GM12878 (cell line): ENCODE measurements at regions not wholly inside any gene's neighbourhood (a gene's known extent, or its start where the extent isn't known, plus 50 kb on each side); places are given as distances from the start of the nearest gene placed in this dataset.

Experiments
- ATAC-seq: fragments of 200-7000 bp; cut with Tn5 transposase; 3 replicates; pipeline ENCODE4 v1.9.1; 2020; ENCODE audit warnings: mild to moderate bottlenecking, moderate library complexity
- BruUV-seq: library from RNA; stranded (reverse); fragments of 400-500 nt; replicated peaks from 2 replicates; lab custom pipeline; 2021; lab: Mats Ljungman, UMichigan
- CTCF ChIA-PET: fragments of 300-600 bp; sonication (Branson Sonifier 250); formaldehyde crosslinking; extraction: SDS; loops from one replicate; lab custom pipeline; 2021; ENCODE audit warnings: inconsistent platforms; lab: Yijun Ruan, JAX
- POLR2A ChIA-PET: fragments of 350-600 bp; formaldehyde crosslinking; extraction: SDS; loops from one replicate; lab custom pipeline; 2021; ENCODE audit warnings: inconsistent platforms; lab: Charles Lee
- RAD21 ChIA-PET: fragments of 300-600 bp; sonication (Branson Sonifier 250); formaldehyde crosslinking; loops from one replicate; lab custom pipeline; 2023; ENCODE audit warnings: antibody characterized with exemption; ENCODE audit not compliant: unreplicated experiment; lab: Charles Lee
- SMC1A ChIA-PET: fragments of 300-600 bp; sonication (Branson Sonifier 250); formaldehyde crosslinking; loops from one replicate; lab custom pipeline; 2023; ENCODE audit not compliant: unreplicated experiment, uncharacterized antibody; lab: Charles Lee
- DNase-seq: peaks from one replicate; pipeline ENCODE4 v3.0.0-alpha.2; 2011; ENCODE audit warnings: low read depth, low spot score
- FAIRE-seq: peaks from 3 replicates; lab custom pipeline; 2011; peaks lifted over from hg19 to GRCh38; lab: Jason Lieb, UNC
- H2AFZ ChIP-seq: 2 replicates; pipeline ENCODE4 v1.6.0; 2011; ENCODE audit warnings: low read depth, low read length, control low read depth; ENCODE audit not compliant: control insufficient read depth
- H3K27ac ChIP-seq: 2 replicates; pipeline ENCODE4 v1.5.1; 2011; ENCODE audit warnings: control low read depth; ENCODE audit not compliant: control insufficient read depth, insufficient read depth
- H3K27me3 ChIP-seq, 2 experiments: replicated peaks in 1 of 2; 2 replicates each; pipeline versions ENCODE4 v1.6.0 to v1.6.1; 2011; ENCODE audit warnings: low read length in 1 of 2; ENCODE audit not compliant: control insufficient read depth in 2 of 2, insufficient read depth in 2 of 2
- H3K36me3 ChIP-seq, 2 experiments: 2 replicates each; pipeline ENCODE4 v1.5.1; 2011; ENCODE audit warnings: low read length in 1 of 2; ENCODE audit not compliant: control insufficient read depth in 2 of 2, insufficient read depth in 2 of 2
- H3K4me1 ChIP-seq: 2 replicates; pipeline ENCODE4 v1.6.1; 2011; ENCODE audit warnings: mild to moderate bottlenecking, low read length, moderate library complexity, mixed read lengths; ENCODE audit not compliant: control insufficient read depth, insufficient read depth
- H3K4me2 ChIP-seq: 2 replicates; pipeline ENCODE4 v1.6.0; 2011; ENCODE audit warnings: control low read depth; ENCODE audit not compliant: control insufficient read depth, insufficient read depth
- H3K4me3 ChIP-seq: fragments of 200-600 bp; sonication (generic); 2 replicates; pipeline ENCODE4 v1.5.1; 2016
- H3K79me2 ChIP-seq: 2 replicates; pipeline ENCODE4 v1.6.0; 2011; ENCODE audit warnings: low read length; ENCODE audit not compliant: control insufficient read depth, insufficient read depth
- H3K9ac ChIP-seq: 2 replicates; pipeline ENCODE4 v1.8.0; 2011; ENCODE audit warnings: low read length, control low read depth, mixed read lengths; ENCODE audit not compliant: control insufficient read depth, insufficient read depth
- H3K9me3 ChIP-seq: replicated peaks from 3 replicates; pipeline ENCODE4 v1.5.1; 2011; ENCODE audit warnings: mild to moderate bottlenecking, low read length; ENCODE audit not compliant: control insufficient read depth, insufficient read depth
- H4K20me1 ChIP-seq: 2 replicates; pipeline ENCODE4 v1.6.0; 2011; ENCODE audit not compliant: control insufficient read depth, insufficient read depth
- CHD1 ChIP-seq: IDR thresholded peaks from 2 replicates; pipeline ENCODE4 v1.6.1; 2012; ENCODE audit warnings: low read depth, low read length, improper control_type of control experiment
- CHD2 ChIP-seq: IDR thresholded peaks from 2 replicates; pipeline ENCODE4 v1.6.1; 2011; ENCODE audit warnings: low read depth, low read length, improper control_type of control experiment, borderline replicate concordance
- FOS ChIP-seq: IDR thresholded peaks from 3 replicates; pipeline ENCODE4 v1.6.1; 2011; ENCODE audit warnings: borderline replicate concordance; ENCODE audit not compliant: insufficient read length; ENCODE audit errors: extremely low read depth
- HDGF ChIP-seq: fragments of 450-650 bp; IDR thresholded peaks from 2 replicates; pipeline ENCODE4 v1.6.1; 2016; ENCODE audit warnings: antibody characterized with exemption
- MXI1 ChIP-seq: fragments of 150-350 bp; IDR thresholded peaks from 2 replicates; pipeline ENCODE4 v1.6.1; 2011; ENCODE audit warnings: low read depth, mild to moderate bottlenecking, inconsistent platforms, low read length, improper control_type of control experiment
- SPI1 ChIP-seq: IDR thresholded peaks from 2 replicates; pipeline ENCODE4 v1.6.1; 2011; ENCODE audit warnings: low read depth, mild to moderate bottlenecking, low read length, moderate library complexity, borderline replicate concordance; ENCODE audit not compliant: insufficient read depth
- SRF ChIP-seq, 2 experiments: IDR thresholded peaks; 2 replicates each; pipeline ENCODE4 v1.6.1; 2011; ENCODE audit warnings: low read depth in 2 of 2, low read length in 2 of 2, mild to moderate bottlenecking in 1 of 2, moderate library complexity in 1 of 2
- TCF3 ChIP-seq: IDR thresholded peaks from 2 replicates; pipeline ENCODE4 v1.6.1; 2012; ENCODE audit warnings: low read depth, mild to moderate bottlenecking, low read length, borderline replicate concordance; ENCODE audit not compliant: insufficient read depth
- ZBED1 ChIP-seq: IDR thresholded peaks from 2 replicates; pipeline ENCODE4 v1.6.1; 2016; ENCODE audit warnings: borderline replicate concordance
- ZNF217 ChIP-seq: fragments of 450-650 bp; IDR thresholded peaks from 2 replicates; pipeline ENCODE4 v1.6.1; 2017; ENCODE audit warnings: antibody characterized with exemption, mild to moderate bottlenecking
- ZNF592 ChIP-seq: fragments of 450-650 bp; IDR thresholded peaks from 2 replicates; pipeline ENCODE4 v1.6.1; 2017; ENCODE audit warnings: mild to moderate bottlenecking, moderate library complexity
- WGBS: methylation state at CpG from one replicate; pipeline ENCODE4 v1.1.6; 2016; ENCODE audit warnings: low lambda C conversion rate; ENCODE audit not compliant: insufficient replicate concordance, insufficient coverage; ENCODE audit errors: missing lambda C conversion rate; 5-methylcytosine and 5-hydroxymethylcytosine counted together
- in situ Hi-C: fragments of 300-500 bp; cut with MboI; formaldehyde crosslinking; loops from 9 replicates; pipeline ENCODE4 v1.14.3; 2018; ENCODE audit warnings: mixed read lengths
- intact Hi-C: fragments of 100-400 bp; cut with micrococcal nuclease; formaldehyde crosslinking; loops from one replicate; pipeline ENCODE4 v1.14.2; 2022; ENCODE audit not compliant: unreplicated experiment

- intact Hi-C loops (no loop called here), in situ Hi-C loops (no loop called here)
- TF ChIP-seq ZBED1 (no peak), CHD2 (no peak), TCF3 (no peak), ZNF592 (no peak), HDGF (no peak), SPI1 (no peak), FOS (no peak), SRF (IDR thresholded peaks at IDR 0.05; ENCODE audit: low read depth in 2 of 2, low read length in 2 of 2) (no peak), CHD1 (no peak), ZNF217 (no peak), MXI1 (no peak)
- SMC1A ChIA-PET: no interaction called here
- RAD21 ChIA-PET: no interaction called here
- 6% methylated on average over 3 of the region's 3 CpGs for WGBS
- Histone ChIP-seq H3K9ac (no peak overlapping the region), H3K4me3 (no peak overlapping the region), H3K27ac (no peak overlapping the region), H3K4me1 (no peaks in the 10 kb centered on the region), H3K27me3 (no peaks in the 10 kb centered on the region), H3K36me3 (no peaks in the 10 kb centered on the region), H3K9me3 (no peaks in the 10 kb centered on the region), H2AFZ (no peak overlapping the region), H4K20me1 (no peaks in the 10 kb centered on the region), H3K79me2 (no peaks in the 10 kb centered on the region), H3K4me2 (no peak overlapping the region)
- CTCF ChIA-PET: no interaction called here
- POLR2A ChIA-PET: no interaction called here
- no TSS peak for BruUV-seq
- DNase-seq: no peak
- FAIRE-seq: no peak
- no peak for ATAC-seq
Measured at GRCh38 chr4:117375101-117375500, 289.7 kb upstream of the TRAM1L1 start.
